GM23338 (cell line): ENCODE measurements at regions not wholly inside any gene's neighbourhood (a gene's known extent, or its start where the extent isn't known, plus 50 kb on each side); places are given as distances from the start of the nearest gene placed in this dataset.

Experiments used
- ATAC-seq: fragments of 200-7000 bp; cut with Tn5 transposase; 3 replicates; pipeline ENCODE4 v1.9.1; 2020
- DNase-seq: peaks from one replicate; pipeline ENCODE4 v3.0.0-alpha.2; 2015; ENCODE audit warnings: low spot score
- H2AFZ ChIP-seq: fragments of 200-600 bp; sonication (generic); 2 replicates; pipeline ENCODE4 v1.8.0; 2016; ENCODE audit warnings: antibody characterized with exemption, mild to moderate bottlenecking, moderate library complexity
- H3F3A ChIP-seq: fragments of 200-600 bp; sonication (generic); replicated peaks from 2 replicates; pipeline ENCODE4 v1.8.0; 2017; ENCODE audit warnings: antibody characterized with exemption, mixed run types, low read depth
- H3K27ac ChIP-seq: fragments of 200-600 bp; sonication (generic); 2 replicates; pipeline ENCODE4 v1.6.1; 2016; ENCODE audit warnings: low read depth
- H3K27me3 ChIP-seq: fragments of 200-600 bp; sonication (generic); 2 replicates; pipeline ENCODE4 v1.8.0; 2016; ENCODE audit warnings: mild to moderate bottlenecking, mixed run types, moderate library complexity; ENCODE audit not compliant: insufficient read depth
- H3K36me3 ChIP-seq: fragments of 200-600 bp; sonication (generic); 2 replicates; pipeline ENCODE4 v1.8.0; 2016; ENCODE audit warnings: mild to moderate bottlenecking; ENCODE audit not compliant: insufficient read depth
- H3K4me1 ChIP-seq: fragments of 200-600 bp; sonication (generic); 2 replicates; pipeline ENCODE4 v1.8.0; 2016; ENCODE audit warnings: mild to moderate bottlenecking, moderate library complexity; ENCODE audit not compliant: insufficient read depth
- H3K4me2 ChIP-seq: fragments of 200-600 bp; sonication (generic); 2 replicates; pipeline ENCODE4 v1.7.1; 2017; ENCODE audit warnings: mixed run types
- H3K4me3 ChIP-seq: fragments of 200-600 bp; sonication (generic); 2 replicates; pipeline ENCODE4 v1.6.1; 2016; ENCODE audit warnings: mixed run types
- H3K79me2 ChIP-seq: fragments of 200-600 bp; sonication (generic); replicated peaks from 2 replicates; pipeline ENCODE4 v1.8.0; 2017; ENCODE audit warnings: mild to moderate bottlenecking; ENCODE audit not compliant: insufficient read depth
- H3K9me2 ChIP-seq: fragments of 200-600 bp; sonication (generic); 2 replicates; pipeline ENCODE4 v1.8.0; 2017; ENCODE audit not compliant: insufficient read depth
- H4K20me1 ChIP-seq: fragments of 200-600 bp; sonication (generic); replicated peaks from 2 replicates; pipeline ENCODE4 v1.8.0; 2017; ENCODE audit warnings: mild to moderate bottlenecking; ENCODE audit not compliant: insufficient read depth
- H3K27ac Mint-ChIP-seq: 2 replicates; pipeline ENCODE4 v1.8.0; 2020; ENCODE audit warnings: inconsistent platforms, mild to moderate bottlenecking, moderate library complexity, mixed read lengths
- H3K27me3 Mint-ChIP-seq: 3 replicates; pipeline ENCODE4 v1.8.0; 2022; ENCODE audit warnings: low read depth, mild to moderate bottlenecking, moderate library complexity, mixed read lengths, inconsistent platforms; ENCODE audit not compliant: insufficient read depth, poor library complexity
- H3K36me3 Mint-ChIP-seq: 3 replicates; pipeline ENCODE4 v1.8.0; 2021; ENCODE audit warnings: low read depth, mild to moderate bottlenecking, inconsistent platforms, moderate library complexity, mixed read lengths
- H3K4me1 Mint-ChIP-seq: 3 replicates; pipeline ENCODE4 v1.8.0; 2020; ENCODE audit warnings: mild to moderate bottlenecking, inconsistent platforms, mixed read lengths
- H3K4me3 Mint-ChIP-seq: 3 replicates; pipeline ENCODE4 v1.8.0; 2021; ENCODE audit warnings: moderate library complexity, mild to moderate bottlenecking, inconsistent platforms, mixed read lengths
- H3K9me3 Mint-ChIP-seq: 3 replicates; pipeline ENCODE4 v1.8.0; 2020; ENCODE audit warnings: moderate library complexity, mild to moderate bottlenecking, inconsistent platforms, mixed read lengths
- EZH2phosphoT487 ChIP-seq: fragments of 200-600 bp; sonication (generic); IDR thresholded peaks from one replicate; pipeline ENCODE4 v1.8.1; 2018; ENCODE audit warnings: antibody characterized with exemption; ENCODE audit not compliant: unreplicated experiment
- JUNB ChIP-seq: IDR thresholded peaks from one replicate; pipeline ENCODE4 v1.6.1; 2016; ENCODE audit warnings: antibody characterized with exemption; ENCODE audit not compliant: unreplicated experiment
- NANOG ChIP-seq: IDR thresholded peaks from 2 replicates; pipeline ENCODE4 v1.6.1; 2016; ENCODE audit warnings: antibody characterized with exemption, borderline replicate concordance
- REST ChIP-seq: IDR thresholded peaks from one replicate; pipeline ENCODE4 v1.6.1; 2018; ENCODE audit warnings: antibody characterized with exemption; ENCODE audit not compliant: unreplicated experiment
- STAT1 ChIP-seq: IDR thresholded peaks from one replicate; pipeline ENCODE4 v1.6.1; 2016; ENCODE audit warnings: antibody characterized with exemption; ENCODE audit not compliant: unreplicated experiment
- TF ChIP-seq, protein P1 (sequence below): IDR thresholded peaks from 2 replicates; pipeline ENCODE4 v1.6.1; 2016; ENCODE audit warnings: antibody characterized with exemption

DNA sequence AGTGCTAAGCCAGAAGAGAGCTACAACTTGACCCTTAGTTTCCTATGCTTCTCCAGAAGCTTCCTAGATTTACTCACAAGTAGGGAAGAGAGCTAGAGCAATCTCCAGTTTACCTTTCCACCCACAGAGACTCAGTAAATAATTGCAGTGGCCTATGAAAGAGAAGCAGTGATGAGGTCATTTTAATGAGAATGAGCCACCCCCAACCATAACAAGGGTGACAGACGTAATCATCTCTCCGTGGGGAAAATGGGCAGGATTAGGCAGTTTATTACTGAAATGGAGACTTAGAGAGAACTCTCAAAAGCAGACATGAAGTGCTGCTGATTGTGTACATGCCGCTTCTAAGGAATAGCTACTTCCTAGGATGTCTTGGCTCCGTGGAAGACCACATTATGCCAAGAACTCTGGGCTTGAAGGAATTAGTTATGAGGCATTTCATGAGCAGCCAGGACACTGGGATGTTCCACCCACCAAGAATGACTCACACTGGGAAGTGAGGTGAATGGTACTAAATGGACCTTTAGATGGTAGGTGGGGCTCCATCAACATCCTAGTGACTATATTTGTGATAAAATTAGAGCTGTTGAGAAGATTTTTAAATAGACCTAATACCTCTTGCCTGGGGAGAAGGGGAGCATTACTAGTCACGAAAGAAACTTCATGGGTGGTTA is 160.9 kb downstream of the EDEM1 start:
- Histone ChIP-seq H3K27ac (no peak overlapping the region), H3K79me2 (no peaks in the 10 kb centered on the region), H3K27me3 (no peaks in the 10 kb centered on the region), H3K4me2 (no peak overlapping the region), H3K4me1 (no peaks in the 10 kb centered on the region), H4K20me1 (no peaks in the 10 kb centered on the region), H2AFZ (no peak overlapping the region), H3K4me3 (no peak overlapping the region), H3K36me3 (0 out of 2 replicates have a peak, but pooled peaks cover 7% of the 10 kb centered on the region), H3K9me2 (no peaks in the 10 kb centered on the region), H3F3A (no peaks in the 10 kb centered on the region)
- Mint-ChIP-seq H3K27me3 (peaks cover 5% of the 10 kb centered on the region), H3K4me3 (no peak overlapping the region), H3K4me1 (no peaks in the 10 kb centered on the region), H3K9me3 (peaks cover 86% of the 10 kb centered on the region), H3K27ac (no peak overlapping the region), H3K36me3 (no peaks in the 10 kb centered on the region; the same call in 2 of the 3 replicates)
- no peak for ATAC-seq
- TF ChIP-seq STAT1, result no peak
- TF ChIP-seq, protein P1, sequence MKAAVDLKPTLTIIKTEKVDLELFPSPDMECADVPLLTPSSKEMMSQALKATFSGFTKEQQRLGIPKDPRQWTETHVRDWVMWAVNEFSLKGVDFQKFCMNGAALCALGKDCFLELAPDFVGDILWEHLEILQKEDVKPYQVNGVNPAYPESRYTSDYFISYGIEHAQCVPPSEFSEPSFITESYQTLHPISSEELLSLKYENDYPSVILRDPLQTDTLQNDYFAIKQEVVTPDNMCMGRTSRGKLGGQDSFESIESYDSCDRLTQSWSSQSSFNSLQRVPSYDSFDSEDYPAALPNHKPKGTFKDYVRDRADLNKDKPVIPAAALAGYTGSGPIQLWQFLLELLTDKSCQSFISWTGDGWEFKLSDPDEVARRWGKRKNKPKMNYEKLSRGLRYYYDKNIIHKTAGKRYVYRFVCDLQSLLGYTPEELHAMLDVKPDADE, result no peak
- TF ChIP-seq JUNB, result no peak
- TF ChIP-seq NANOG, result no peak
- TF ChIP-seq REST, result no peak
- no peak for TF ChIP-seq EZH2phosphoT487
- no peak for DNase-seq

- Histone ChIP-seq H3K4me3 (no peak overlapping the region), H3K36me3 (0 out of 2 replicates have a peak, but pooled peaks cover 7% of the 10 kb centered on the region), H3K79me2 (no peaks in the 10 kb centered on the region), H4K20me1 (no peaks in the 10 kb centered on the region), H3K9me2 (no peaks in the 10 kb centered on the region), H2AFZ (no peak overlapping the region), H3K4me2 (no peak overlapping the region), H3K27ac (no peak overlapping the region), H3K4me1 (no peaks in the 10 kb centered on the region), H3F3A (no peaks in the 10 kb centered on the region), H3K27me3 (no peaks in the 10 kb centered on the region)
- TF ChIP-seq REST (no peak), JUNB (no peak)
- H3K4me1 Mint-ChIP-seq, result no peaks in the 10 kb centered on the region
- no peak overlapping the region for H3K4me3 Mint-ChIP-seq
- no peaks in the 10 kb centered on the region; the same call in 2 of the 3 replicates for H3K36me3 Mint-ChIP-seq
- DNase-seq (no peak), ATAC-seq (no peak)
- no peak overlapping the region; the same call in 1 of the 2 replicates for H3K27ac Mint-ChIP-seq
- peaks cover 5% of the 10 kb centered on the region for H3K27me3 Mint-ChIP-seq
- H3K9me3 Mint-ChIP-seq, result peaks cover 84% of the 10 kb centered on the region
Observed at GRCh38 chr3:5349343-5349742, 161.8 kb downstream of the EDEM1 start.
